ENCODE measurements at regions not wholly inside any gene's neighbourhood (a gene's known extent, or its start where the extent isn't known, plus 50 kb on each side); places are given as distances from the start of the nearest gene placed in this dataset.
"Not testable (repeated sequence)": the region's sequence is repeated elsewhere in the genome, so short reads cannot be mapped to it uniquely, and the experiment has no call there.

DNA sequence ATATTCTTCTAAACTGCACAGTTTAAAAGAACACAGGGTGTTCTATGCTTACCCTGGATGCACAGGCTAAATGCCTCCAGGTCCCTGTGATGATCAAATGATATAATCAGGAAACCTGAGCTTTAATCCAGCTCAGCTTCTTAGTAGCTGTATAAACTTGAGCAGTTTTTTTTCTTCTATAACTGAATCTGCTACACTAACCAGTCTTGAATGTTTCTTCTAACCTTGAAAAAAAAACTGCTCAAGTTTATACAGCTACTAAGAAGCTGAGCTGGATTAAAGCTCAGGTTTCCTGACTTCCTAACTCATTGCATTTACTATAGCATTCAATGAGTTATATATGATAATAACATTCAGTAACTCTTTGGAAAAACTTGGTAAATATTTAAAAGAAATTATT is 358.2 kb downstream of the CD109 start:
- Histone ChIP-seq H3K36me3 (ENCODE audit: control insufficient read depth in 2 of 2, insufficient read depth in 2 of 2, low read length in 2 of 2) (no peaks in the 10 kb centered on the region), H3K9ac (ENCODE audit: low read depth in 1 of 2, low read length in 2 of 2) (no peak overlapping the region), H3K4me3 (ENCODE audit: low read length in 2 of 2) (no peak overlapping the region), H3K27me3 (ENCODE audit: control insufficient read depth in 2 of 2, insufficient read depth in 2 of 2, low read length in 2 of 2) (no peaks in the 10 kb centered on the region), H3K4me1 (ENCODE audit: control insufficient read depth in 2 of 2, insufficient read depth in 2 of 2, low read length in 2 of 2) (no peaks in the 10 kb centered on the region), H3K9me3 (ENCODE audit: control insufficient read depth in 2 of 2, low read length in 2 of 2) (no peaks in the 10 kb centered on the region), H3K27ac (ENCODE audit: low read depth in 2 of 2, low read length in 2 of 2) (no peak overlapping the region)

DNA sequence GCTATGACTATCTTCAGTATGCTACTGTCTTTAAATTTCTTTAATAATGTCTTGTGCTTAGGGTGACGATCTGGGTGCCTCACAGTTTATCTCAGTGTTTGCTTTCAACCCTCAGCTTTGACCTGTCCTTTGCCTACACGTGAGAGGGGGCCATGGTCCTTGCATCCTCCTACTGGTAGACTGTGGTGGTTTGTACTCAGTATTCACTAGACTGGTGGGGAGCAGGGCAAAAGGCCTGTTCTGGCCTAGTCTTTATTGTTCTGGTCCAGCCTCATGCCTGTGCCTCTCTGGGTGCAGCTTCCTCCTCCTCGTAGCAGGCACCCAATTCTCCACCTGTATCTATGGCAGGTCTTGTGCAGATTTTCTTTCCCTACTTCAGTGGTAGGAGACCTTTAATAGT is 354.9 kb downstream of the CD109 start:
- no peaks in the 10 kb centered on the region for H3K27me3 ChIP-seq (ENCODE audit: control insufficient read depth in 2 of 2, insufficient read depth in 2 of 2, low read length in 2 of 2)
- H3K9me3 ChIP-seq (ENCODE audit: control insufficient read depth in 2 of 2, low read length in 2 of 2), result no peaks in the 10 kb centered on the region
- no peaks in the 10 kb centered on the region for H3K4me1 ChIP-seq (ENCODE audit: control insufficient read depth in 2 of 2, insufficient read depth in 2 of 2, low read length in 2 of 2)
- H3K27ac ChIP-seq (ENCODE audit: low read depth in 2 of 2, low read length in 2 of 2), result no peak overlapping the region
- no peaks in the 10 kb centered on the region for H3K36me3 ChIP-seq (ENCODE audit: control insufficient read depth in 2 of 2, insufficient read depth in 2 of 2, low read length in 2 of 2)
- no peak overlapping the region for H3K9ac ChIP-seq (ENCODE audit: low read depth in 1 of 2, low read length in 2 of 2)
- no peak overlapping the region for H3K4me3 ChIP-seq (ENCODE audit: low read length in 2 of 2)

DNA sequence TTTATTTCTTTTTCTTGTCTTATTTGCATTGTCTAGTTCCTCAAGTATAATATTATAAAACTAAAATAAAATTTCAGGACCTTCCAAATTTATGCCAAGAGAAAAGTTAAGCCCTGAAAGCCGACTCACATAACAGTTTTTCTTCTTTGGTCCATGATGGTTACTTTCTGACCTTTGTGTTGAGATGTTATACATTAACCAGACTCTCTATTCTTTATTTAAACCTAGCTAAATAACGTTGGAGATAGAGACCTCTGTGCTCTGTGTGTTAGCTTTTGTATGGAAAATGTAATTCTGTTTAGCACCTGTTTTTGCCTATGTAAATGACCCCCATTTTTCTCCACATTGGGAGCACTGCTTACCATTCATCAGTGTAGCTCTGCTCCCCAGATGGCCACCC is 352.4 kb downstream of the CD109 start:
- Histone ChIP-seq H3K27ac (ENCODE audit: low read depth in 2 of 2, low read length in 2 of 2) (no peak overlapping the region), H3K9ac (ENCODE audit: low read depth in 1 of 2, low read length in 2 of 2) (no peak overlapping the region), H3K36me3 (ENCODE audit: control insufficient read depth in 2 of 2, insufficient read depth in 2 of 2, low read length in 2 of 2) (no peaks in the 10 kb centered on the region), H3K4me1 (ENCODE audit: control insufficient read depth in 2 of 2, insufficient read depth in 2 of 2, low read length in 2 of 2) (no peaks in the 10 kb centered on the region), H3K4me3 (ENCODE audit: low read length in 2 of 2) (no peak overlapping the region), H3K27me3 (ENCODE audit: control insufficient read depth in 2 of 2, insufficient read depth in 2 of 2, low read length in 2 of 2) (no peaks in the 10 kb centered on the region), H3K9me3 (ENCODE audit: control insufficient read depth in 2 of 2, low read length in 2 of 2) (no peaks in the 10 kb centered on the region)

- H3K36me3 ChIP-seq (ENCODE audit: control insufficient read depth in 2 of 2, insufficient read depth in 2 of 2, low read length in 2 of 2), result no peaks in the 10 kb centered on the region
- H3K27ac ChIP-seq (ENCODE audit: low read depth in 2 of 2, low read length in 2 of 2), result no peak overlapping the region
- no peaks in the 10 kb centered on the region for H3K9me3 ChIP-seq (ENCODE audit: control insufficient read depth in 2 of 2, low read length in 2 of 2)
- no peaks in the 10 kb centered on the region for H3K4me1 ChIP-seq (ENCODE audit: control insufficient read depth in 2 of 2, insufficient read depth in 2 of 2, low read length in 2 of 2)
- H3K9ac ChIP-seq (ENCODE audit: low read depth in 1 of 2, low read length in 2 of 2), result no peak overlapping the region
- no peak overlapping the region for H3K4me3 ChIP-seq (ENCODE audit: low read length in 2 of 2)
- no peaks in the 10 kb centered on the region for H3K27me3 ChIP-seq (ENCODE audit: control insufficient read depth in 2 of 2, insufficient read depth in 2 of 2, low read length in 2 of 2)
Observed at GRCh38 chr6:74044417-74045096, 348.6 kb downstream of the CD109 start.

DNA sequence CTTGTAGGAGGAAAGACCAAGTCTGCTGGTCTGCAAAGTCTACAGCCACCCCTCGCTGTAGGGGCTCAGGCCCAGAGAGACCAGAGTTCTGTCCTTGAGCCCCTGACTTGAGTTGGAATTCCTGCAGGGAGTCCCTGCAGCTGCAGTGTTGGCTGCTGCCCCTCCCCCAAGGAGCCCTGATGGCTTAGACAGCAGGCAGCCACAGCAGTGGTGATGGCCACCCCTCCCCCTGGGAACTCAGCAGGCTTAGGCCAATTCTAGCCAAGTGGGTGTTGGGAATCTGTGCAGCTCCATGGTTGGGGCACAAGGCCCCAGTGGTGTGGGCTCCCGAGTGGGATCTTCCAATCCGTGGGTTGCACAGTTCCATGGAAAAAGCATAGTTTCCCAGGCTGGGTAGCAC is 345.4 kb downstream of the CD109 start:
- Histone ChIP-seq H3K27me3 (ENCODE audit: control insufficient read depth in 2 of 2, insufficient read depth in 2 of 2, low read length in 2 of 2) (no peaks in the 10 kb centered on the region), H3K4me3 (ENCODE audit: low read length in 2 of 2) (no peak overlapping the region), H3K4me1 (ENCODE audit: control insufficient read depth in 2 of 2, insufficient read depth in 2 of 2, low read length in 2 of 2) (no peaks in the 10 kb centered on the region), H3K9ac (ENCODE audit: low read depth in 1 of 2, low read length in 2 of 2) (no peak overlapping the region), H3K36me3 (ENCODE audit: control insufficient read depth in 2 of 2, insufficient read depth in 2 of 2, low read length in 2 of 2) (no peaks in the 10 kb centered on the region), H3K27ac (ENCODE audit: low read depth in 2 of 2, low read length in 2 of 2) (no peak overlapping the region), H3K9me3 (ENCODE audit: control insufficient read depth in 2 of 2, low read length in 2 of 2) (no peaks in the 10 kb centered on the region)

DNA sequence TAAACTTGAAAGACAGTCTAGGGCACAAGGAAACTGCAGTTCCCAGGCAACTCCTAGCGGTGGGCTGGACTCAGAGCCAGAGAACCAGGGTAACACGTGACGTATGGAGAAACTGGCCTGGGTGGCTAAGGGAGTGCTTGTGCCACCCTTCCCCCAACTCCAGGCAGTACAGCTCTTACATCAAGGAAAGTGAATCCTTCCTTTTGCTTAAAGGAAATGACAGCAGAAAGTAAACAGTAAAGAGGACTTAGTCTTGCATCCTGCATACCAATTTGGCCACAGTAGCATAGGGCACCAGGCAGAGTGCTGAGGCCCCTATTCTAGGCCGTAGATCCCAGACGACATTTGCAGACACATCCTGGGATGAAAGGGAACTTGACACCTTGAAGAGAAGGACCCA is 322.8 kb downstream of the CD109 start:
- H3K36me3 ChIP-seq (ENCODE audit: control insufficient read depth in 2 of 2, insufficient read depth in 2 of 2, low read length in 2 of 2), result no peaks in the 10 kb centered on the region
- H3K4me3 ChIP-seq (ENCODE audit: low read length in 2 of 2), result no peak overlapping the region
- peaks cover 0 to 5% of the 10 kb centered on the region in 2 donors for H3K9me3 ChIP-seq (ENCODE audit: control insufficient read depth in 2 of 2, low read length in 2 of 2)

DNA sequence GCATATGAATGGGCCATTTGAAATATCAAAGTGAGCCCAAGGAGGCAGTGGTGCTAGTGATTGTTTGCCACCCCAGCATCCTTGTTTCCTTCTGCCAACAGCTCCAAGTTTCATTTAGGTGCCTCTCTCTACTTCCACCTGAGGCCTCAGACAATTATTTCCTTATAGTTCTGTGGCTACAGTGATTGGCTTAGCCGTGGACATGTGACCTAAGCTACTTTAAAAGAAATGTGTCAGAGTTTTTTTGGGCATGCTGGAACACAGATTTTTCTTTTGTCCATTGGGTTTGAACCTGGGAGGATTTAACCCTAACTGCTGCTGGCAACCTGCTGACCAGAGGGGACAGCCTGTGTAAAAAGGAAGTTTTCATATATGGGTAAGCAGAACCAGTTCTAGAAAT is 319.4 kb downstream of the CD109 start:
- Histone ChIP-seq H3K4me3 (ENCODE audit: low read length in 2 of 2) (no peak overlapping the region), H3K9me3 (ENCODE audit: control insufficient read depth in 2 of 2, low read length in 2 of 2) (peaks cover 0 to 5% of the 10 kb centered on the region in 2 donors)

More for the DNA sequence above, 322.8 kb downstream of the CD109 start:
- Histone ChIP-seq H3K27me3 (ENCODE audit: control insufficient read depth in 2 of 2, insufficient read depth in 2 of 2, low read length in 2 of 2) (no peaks in the 10 kb centered on the region), H3K9ac (ENCODE audit: low read depth in 1 of 2, low read length in 2 of 2) (no peak overlapping the region), H3K27ac (ENCODE audit: low read depth in 2 of 2, low read length in 2 of 2) (no peak overlapping the region), H3K4me1 (ENCODE audit: control insufficient read depth in 2 of 2, insufficient read depth in 2 of 2, low read length in 2 of 2) (no peaks in the 10 kb centered on the region)

DNA sequence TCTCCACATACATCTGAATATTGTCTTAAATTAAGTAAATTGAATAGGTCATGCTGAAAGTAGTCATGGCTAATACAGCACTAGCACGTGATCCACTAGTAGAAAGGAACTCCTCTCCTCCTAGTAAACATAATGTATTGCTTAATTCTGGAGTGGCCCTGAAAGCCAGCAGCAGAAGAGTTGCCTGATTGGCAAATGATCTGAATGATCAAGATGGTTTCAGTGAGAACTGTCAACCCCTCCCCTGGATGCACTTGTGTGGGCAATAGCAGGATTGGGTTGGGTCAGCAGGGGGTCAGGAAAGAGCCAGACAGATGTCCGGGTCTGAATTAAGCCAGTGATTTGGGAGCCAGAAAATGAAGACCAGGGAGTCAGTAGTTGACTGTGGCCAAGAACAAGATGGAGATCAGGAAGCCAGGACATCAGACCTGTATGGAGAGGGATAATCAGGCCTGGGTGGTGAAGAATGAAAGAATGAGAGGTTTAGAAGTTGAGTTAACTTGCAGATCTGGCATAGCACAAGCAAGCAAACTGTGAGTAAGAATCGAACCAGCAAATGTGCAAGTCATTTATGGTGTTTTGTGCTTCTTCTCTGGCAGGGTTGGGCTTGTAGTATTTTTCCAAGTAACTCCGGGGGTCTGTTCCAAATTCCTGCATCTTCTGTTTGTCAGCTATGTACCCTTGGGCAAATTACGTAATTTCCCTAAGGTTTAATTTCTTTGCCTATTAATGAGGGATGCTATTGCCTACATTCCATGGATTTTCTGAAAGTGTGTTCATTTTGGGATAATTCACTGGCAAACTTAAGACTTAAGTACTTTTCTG is 304.9 kb downstream of the CD109 start:
- H3K9me3 ChIP-seq (ENCODE audit: control insufficient read depth in 2 of 2, low read length in 2 of 2), result peaks cover 0 to 2% of the 10 kb centered on the region in 2 donors
- H3K27me3 ChIP-seq (ENCODE audit: control insufficient read depth in 2 of 2, insufficient read depth in 2 of 2, low read length in 2 of 2), result no peaks in the 10 kb centered on the region
- H3K9ac ChIP-seq (ENCODE audit: low read depth in 1 of 2, low read length in 2 of 2), result no peak overlapping the region
- no peaks in the 10 kb centered on the region for H3K4me1 ChIP-seq (ENCODE audit: control insufficient read depth in 2 of 2, insufficient read depth in 2 of 2, low read length in 2 of 2)
- H3K36me3 ChIP-seq (ENCODE audit: control insufficient read depth in 2 of 2, insufficient read depth in 2 of 2, low read length in 2 of 2), result no peaks in the 10 kb centered on the region
- no peak overlapping the region for H3K4me3 ChIP-seq (ENCODE audit: low read length in 2 of 2)
- no peak overlapping the region for H3K27ac ChIP-seq (ENCODE audit: low read depth in 2 of 2, low read length in 2 of 2)

More for the DNA sequence above, 319.4 kb downstream of the CD109 start:
- Histone ChIP-seq H3K27ac (ENCODE audit: low read depth in 2 of 2, low read length in 2 of 2) (no peak overlapping the region), H3K9ac (ENCODE audit: low read depth in 1 of 2, low read length in 2 of 2) (no peak overlapping the region), H3K4me1 (ENCODE audit: control insufficient read depth in 2 of 2, insufficient read depth in 2 of 2, low read length in 2 of 2) (no peaks in the 10 kb centered on the region), H3K36me3 (ENCODE audit: control insufficient read depth in 2 of 2, insufficient read depth in 2 of 2, low read length in 2 of 2) (no peaks in the 10 kb centered on the region), H3K27me3 (ENCODE audit: control insufficient read depth in 2 of 2, insufficient read depth in 2 of 2, low read length in 2 of 2) (no peaks in the 10 kb centered on the region)

- not testable (repeated sequence) for H3K4me1 ChIP-seq (ENCODE audit: control insufficient read depth in 2 of 2, insufficient read depth in 2 of 2, low read length in 2 of 2); H3K9me3 ChIP-seq (ENCODE audit: control insufficient read depth in 2 of 2, low read length in 2 of 2); H3K36me3 ChIP-seq (ENCODE audit: control insufficient read depth in 2 of 2, insufficient read depth in 2 of 2, low read length in 2 of 2); H3K27me3 ChIP-seq (ENCODE audit: control insufficient read depth in 2 of 2, insufficient read depth in 2 of 2, low read length in 2 of 2); H3K27ac ChIP-seq (ENCODE audit: low read depth in 2 of 2, low read length in 2 of 2); H3K9ac ChIP-seq (ENCODE audit: low read depth in 1 of 2, low read length in 2 of 2); H3K4me3 ChIP-seq (ENCODE audit: low read length in 2 of 2)
Observed at GRCh38 chr6:73990609-73991238, 294.7 kb downstream of the CD109 start.

DNA sequence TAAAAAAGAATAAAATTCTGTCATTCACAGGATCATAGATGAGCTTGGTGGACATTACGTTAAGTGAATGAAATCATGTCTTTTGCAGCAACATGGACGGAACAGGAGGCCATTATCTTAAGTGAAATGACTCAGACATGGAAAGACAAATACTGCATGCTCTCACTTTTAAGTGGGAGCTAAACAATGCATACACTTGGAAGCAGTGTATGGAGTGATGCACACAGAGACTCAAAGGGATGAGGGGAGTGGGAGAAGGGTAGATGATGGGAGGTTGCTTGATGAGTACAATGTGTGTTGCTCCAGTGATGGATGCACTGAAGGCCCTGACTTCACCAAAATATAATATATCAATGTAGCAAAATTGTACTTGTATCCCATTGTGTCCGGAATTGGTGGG is 293.4 kb downstream of the CD109 start:
- H3K27me3 ChIP-seq (ENCODE audit: control insufficient read depth in 2 of 2, insufficient read depth in 2 of 2, low read length in 2 of 2), result no peaks in the 10 kb centered on the region
- H3K9me3 ChIP-seq (ENCODE audit: control insufficient read depth in 2 of 2, low read length in 2 of 2), result no peaks in the 10 kb centered on the region
- no peak overlapping the region for H3K9ac ChIP-seq (ENCODE audit: low read depth in 1 of 2, low read length in 2 of 2)
- H3K27ac ChIP-seq (ENCODE audit: low read depth in 2 of 2, low read length in 2 of 2), result no peak overlapping the region
- no peak overlapping the region for H3K4me3 ChIP-seq (ENCODE audit: low read length in 2 of 2)
- no peaks in the 10 kb centered on the region for H3K36me3 ChIP-seq (ENCODE audit: control insufficient read depth in 2 of 2, insufficient read depth in 2 of 2, low read length in 2 of 2)
- no peaks in the 10 kb centered on the region for H3K4me1 ChIP-seq (ENCODE audit: control insufficient read depth in 2 of 2, insufficient read depth in 2 of 2, low read length in 2 of 2)
